ENCODE measurements at regions not wholly inside any gene's neighbourhood (a gene's known extent, or its start where the extent isn't known, plus 50 kb on each side); places are given as distances from the start of the nearest gene placed in this dataset.

GRCh38 chr11:27848423-27848822 is 148.2 kb upstream of the BDNF start:
- TF ChIP-seq CTCF (IDR thresholded peaks at IDR 0.05): no peak
- no peaks in the 10 kb centered on the region for H4K20me1 ChIP-seq (ENCODE audit: insufficient read depth, low read length)

GRCh38 chr11:27847496-27847895 is 147.2 kb upstream of the BDNF start:
- H3K4me2 ChIP-seq (replicated peaks; ENCODE audit: extremely low read depth, low read length, poor library complexity, severe bottlenecking): no peak overlapping the region
- Mint-ChIP-seq H3K9me3 (peaks cover 0 to 17% (median 7%) of the 10 kb centered on the region in 7 donors), H3K36me3 (no peaks in the 10 kb centered on the region), H3K27me3 (ENCODE audit: low read depth in 3 of 3) (peaks cover 0 to 4% (median 1%) of the 10 kb centered on the region in 3 donors), H3K27ac (no peak overlapping the region), H3K4me1 (no peaks in the 10 kb centered on the region), H3K4me3 (no peak overlapping the region)
- DNase-seq: no peak
- no peaks in the 10 kb centered on the region for H3K79me2 ChIP-seq (ENCODE audit: insufficient read depth, low read length)
- intact Hi-C loops (cut with micrococcal nuclease): no loop called here
- H3K4me3 ChIP-seq (replicated peaks in 1 of 3; ENCODE audit: low read depth in 2 of 3, low read length in 3 of 3): no peak overlapping the region
- no peak overlapping the region for H2AFZ ChIP-seq (ENCODE audit: insufficient read depth, low read depth, low read length, poor library complexity, severe bottlenecking)
- no peaks in the 10 kb centered on the region for H3K36me3 ChIP-seq (replicated peaks in 1 of 2; ENCODE audit: control insufficient read depth in 1 of 2, insufficient read depth in 2 of 2, low read length in 2 of 2)
- no peaks in the 10 kb centered on the region for H3K27me3 ChIP-seq (ENCODE audit: control insufficient read depth in 2 of 2, insufficient read depth in 2 of 2, low read length in 2 of 2)
- no peak overlapping the region for H3K27ac ChIP-seq (ENCODE audit: low read depth in 1 of 2, low read length in 2 of 2)
- H3K9me3 ChIP-seq (replicated peaks in 1 of 2; ENCODE audit: control insufficient read depth in 1 of 2, insufficient read depth in 1 of 2, low read length in 2 of 2): peaks cover 0 to 4% of the 10 kb centered on the region in 2 donors
- H3K9ac ChIP-seq (ENCODE audit: insufficient read depth, low read length, poor library complexity, severe bottlenecking): no peak overlapping the region
- no peaks in the 10 kb centered on the region for H4K20me1 ChIP-seq (ENCODE audit: insufficient read depth, low read length)
- no peaks in the 10 kb centered on the region for H3K4me1 ChIP-seq (ENCODE audit: control insufficient read depth in 1 of 2, insufficient read depth in 2 of 2, low read length in 2 of 2)
- TF ChIP-seq CTCF (IDR thresholded peaks at IDR 0.05): no peak

More at GRCh38 chr11:27848423-27848822, 148.2 kb upstream of the BDNF start:
- Mint-ChIP-seq H3K27me3 (ENCODE audit: low read depth in 3 of 3) (peaks cover 0 to 4% (median 1%) of the 10 kb centered on the region in 3 donors), H3K36me3 (no peaks in the 10 kb centered on the region), H3K4me1 (no peaks in the 10 kb centered on the region), H3K9me3 (peaks cover 0 to 17% (median 7%) of the 10 kb centered on the region in 7 donors), H3K4me3 (no peak overlapping the region), H3K27ac (no peak overlapping the region)
- Histone ChIP-seq H3K79me2 (ENCODE audit: insufficient read depth, low read length) (no peaks in the 10 kb centered on the region), H3K27me3 (ENCODE audit: control insufficient read depth in 2 of 2, insufficient read depth in 2 of 2, low read length in 2 of 2) (no peaks in the 10 kb centered on the region), H3K9ac (ENCODE audit: insufficient read depth, low read length, poor library complexity, severe bottlenecking) (no peak overlapping the region), H3K9me3 (replicated peaks in 1 of 2; ENCODE audit: control insufficient read depth in 1 of 2, insufficient read depth in 1 of 2, low read length in 2 of 2) (peaks cover 0 to 4% of the 10 kb centered on the region in 2 donors), H3K27ac (ENCODE audit: low read depth in 1 of 2, low read length in 2 of 2) (no peak overlapping the region), H3K4me1 (ENCODE audit: control insufficient read depth in 1 of 2, insufficient read depth in 2 of 2, low read length in 2 of 2) (no peaks in the 10 kb centered on the region), H2AFZ (ENCODE audit: insufficient read depth, low read depth, low read length, poor library complexity, severe bottlenecking) (no peak overlapping the region), H3K4me2 (replicated peaks; ENCODE audit: extremely low read depth, low read length, poor library complexity, severe bottlenecking) (no peak overlapping the region), H3K36me3 (replicated peaks in 1 of 2; ENCODE audit: control insufficient read depth in 1 of 2, insufficient read depth in 2 of 2, low read length in 2 of 2) (no peaks in the 10 kb centered on the region), H3K4me3 (replicated peaks in 1 of 3; ENCODE audit: low read depth in 2 of 3, low read length in 3 of 3) (no peak overlapping the region)
- no peak for DNase-seq
- intact Hi-C loops (cut with micrococcal nuclease): no loop called here

All from CD14-positive monocyte (primary cell).